IMR-90 (cell line): ENCODE measurements at regions not wholly inside any gene's neighbourhood (a gene's known extent, or its start where the extent isn't known, plus 50 kb on each side); places are given as distances from the start of the nearest gene placed in this dataset.

Source experiments
- ATAC-seq: fragments of 200-7000 bp; cut with Tn5 transposase; 2 replicates; pipeline ENCODE4 v1.9.1; 2020; ENCODE audit warnings: low read depth, mild to moderate bottlenecking, moderate library complexity
- BruUV-seq: library from RNA; stranded (reverse); fragments of 400-500 nt; replicated peaks from 2 replicates; lab custom pipeline; 2021; lab: Mats Ljungman, UMichigan
- CTCF ChIA-PET: fragments of 300-600 bp; formaldehyde crosslinking; extraction: SDS; loops from one replicate; lab custom pipeline; 2021; ENCODE audit warnings: antibody characterized with exemption; lab: Yijun Ruan, JAX
- POLR2A ChIA-PET: fragments of 300-600 bp; sonication (Branson Sonifier 250); formaldehyde crosslinking; loops from one replicate; lab custom pipeline; 2022; ENCODE audit warnings: antibody characterized with exemption; ENCODE audit not compliant: unreplicated experiment; lab: Charles Lee
- DNase-seq: peaks from one replicate; pipeline ENCODE4 v3.0.0; 2013
- H2AFZ ChIP-seq: replicated peaks from 2 replicates; pipeline ENCODE3; 2013; ENCODE audit warnings: low read length, mild to moderate bottlenecking; ENCODE audit not compliant: poor library complexity
- H2AK5ac ChIP-seq: 2 replicates; pipeline ENCODE4 v1.6.1; 2013; ENCODE audit warnings: low read depth, low read length, inconsistent platforms
- H2AK9ac ChIP-seq: replicated peaks from 2 replicates; pipeline ENCODE3; 2013; ENCODE audit warnings: mild to moderate bottlenecking, low read depth, low read length, moderate library complexity; ENCODE audit not compliant: poor library complexity
- H2BK120ac ChIP-seq: 2 replicates; pipeline ENCODE4 v1.6.1; 2013; ENCODE audit warnings: low read depth, low read length, inconsistent platforms
- H2BK15ac ChIP-seq: 3 replicates; pipeline ENCODE4 v1.6.1; 2013; ENCODE audit warnings: low read depth, low read length, inconsistent platforms
- H2BK20ac ChIP-seq: 2 replicates; pipeline ENCODE4 v1.6.1; 2013; ENCODE audit warnings: low read depth, mild to moderate bottlenecking, inconsistent platforms, low read length, moderate library complexity
- H2BK5ac ChIP-seq: 2 replicates; pipeline ENCODE4 v1.6.1; 2013; ENCODE audit warnings: mild to moderate bottlenecking, low read depth, low read length, inconsistent platforms; ENCODE audit not compliant: poor library complexity, severe bottlenecking
- H3K14ac ChIP-seq: replicated peaks from 2 replicates; pipeline ENCODE4 v1.6.1; 2013; ENCODE audit warnings: low read depth, low read length, inconsistent platforms
- H3K18ac ChIP-seq: 2 replicates; pipeline ENCODE4 v1.6.1; 2013; ENCODE audit warnings: low read depth, low read length, control low read depth
- H3K23ac ChIP-seq: 2 replicates; pipeline ENCODE4 v1.6.1; 2013; ENCODE audit warnings: low read depth, low read length, inconsistent platforms
- H3K27ac ChIP-seq: 2 replicates; pipeline ENCODE4 v1.5.1; 2013; ENCODE audit warnings: mild to moderate bottlenecking, control low read depth, low read length; ENCODE audit not compliant: insufficient read depth
- H3K27me3 ChIP-seq: 2 replicates; pipeline ENCODE4 v1.6.1; 2013; ENCODE audit warnings: low read length; ENCODE audit not compliant: control insufficient read depth, insufficient read depth
- H3K36me3 ChIP-seq: 2 replicates; pipeline ENCODE4 v1.6.1; 2013; ENCODE audit warnings: low read length, mixed read lengths; ENCODE audit not compliant: control insufficient read depth, insufficient read depth
- H3K4ac ChIP-seq: 2 replicates; pipeline ENCODE4 v1.6.1; 2013; ENCODE audit warnings: low read depth, low read length, inconsistent platforms
- H3K4me1 ChIP-seq: 2 replicates; pipeline ENCODE4 v1.6.1; 2013; ENCODE audit warnings: low read length, mixed read lengths; ENCODE audit not compliant: control insufficient read depth, insufficient read depth
- H3K4me2 ChIP-seq: 2 replicates; pipeline ENCODE4 v1.6.1; 2013; ENCODE audit warnings: low read depth, mild to moderate bottlenecking, control low read depth, low read length, moderate library complexity
- H3K4me3 ChIP-seq: 2 replicates; pipeline ENCODE4 v1.5.1; 2013; ENCODE audit warnings: low read depth, mild to moderate bottlenecking, control low read depth, low read length, moderate library complexity; ENCODE audit not compliant: insufficient read depth
- H3K56ac ChIP-seq: 2 replicates; pipeline ENCODE4 v1.6.1; 2013; ENCODE audit warnings: low read length, inconsistent platforms; ENCODE audit not compliant: insufficient read depth; ENCODE audit errors: extremely low read depth
- H3K79me1 ChIP-seq, 2 experiments: 2 replicates each; pipeline ENCODE4 v1.6.1; 2013; ENCODE audit warnings: low read length in 2 of 2, inconsistent platforms in 1 of 2, low read depth in 1 of 2
- H3K9ac ChIP-seq: 2 replicates; pipeline ENCODE4 v1.6.1; 2013; ENCODE audit warnings: low read depth, low read length, control low read depth
- H3K9me1 ChIP-seq: 2 replicates; pipeline ENCODE4 v1.6.1; 2013; ENCODE audit warnings: low read length, inconsistent platforms; ENCODE audit not compliant: insufficient read depth
- H3K9me3 ChIP-seq: 2 replicates; pipeline ENCODE4 v1.6.1; 2013; ENCODE audit warnings: low read length; ENCODE audit not compliant: control insufficient read depth, insufficient read depth
- H4K20me1 ChIP-seq: 2 replicates; pipeline ENCODE4 v1.6.1; 2013; ENCODE audit warnings: low read length, inconsistent platforms; ENCODE audit not compliant: insufficient read depth
- H4K5ac ChIP-seq: 2 replicates; pipeline ENCODE4 v1.6.1; 2013; ENCODE audit warnings: mild to moderate bottlenecking, low read depth, low read length, control low read depth
- H4K8ac ChIP-seq, 2 experiments: 2 replicates each; pipeline ENCODE4 v1.6.1; 2013; ENCODE audit warnings: low read depth in 2 of 2, low read length in 2 of 2, control low read depth in 1 of 2, inconsistent platforms in 1 of 2
- H4K91ac ChIP-seq: 2 replicates; pipeline ENCODE4 v1.6.1; 2013; ENCODE audit warnings: low read depth, low read length, inconsistent platforms; ENCODE audit not compliant: insufficient read depth
- BHLHE40 ChIP-seq: fragments of 150-350 bp; IDR thresholded peaks from 2 replicates; pipeline ENCODE4 v1.6.1; 2016; ENCODE audit warnings: mild to moderate bottlenecking, low read depth, low read length
- CEBPB ChIP-seq: IDR thresholded peaks from 2 replicates; pipeline ENCODE4 v1.6.1; 2012; ENCODE audit warnings: low read depth, low read length, improper control_type of control experiment
- MAFK ChIP-seq: IDR thresholded peaks from 2 replicates; pipeline ENCODE4 v1.6.1; 2012; ENCODE audit warnings: low read depth, low read length, improper control_type of control experiment
- MAZ ChIP-seq: IDR thresholded peaks from 2 replicates; pipeline ENCODE4 v1.6.1; 2012; ENCODE audit warnings: low read depth, mild to moderate bottlenecking, low read length, improper control_type of control experiment, moderate library complexity, borderline replicate concordance
- RFX5 ChIP-seq: IDR thresholded peaks from 2 replicates; pipeline ENCODE4 v1.8.0; 2012; ENCODE audit warnings: low read depth, mild to moderate bottlenecking, low read length, moderate library complexity
- SMC3 ChIP-seq: fragments of 150-350 bp; IDR thresholded peaks from 2 replicates; pipeline ENCODE4 v1.6.1; 2016; ENCODE audit warnings: low read depth, mild to moderate bottlenecking, antibody characterized with exemption, low read length, moderate library complexity
- WGBS, 2 experiments: methylation state at CpG; one replicate each; pipeline versions ENCODE4 v1.1.5 to v1.1.7; 2013; ENCODE audit warnings: missing lambda C conversion rate in 2 of 2; ENCODE audit not compliant: insufficient read length in 1 of 2; ENCODE audit errors: extremely low coverage in 2 of 2; 5-methylcytosine and 5-hydroxymethylcytosine counted together
- dilution Hi-C: fragments of 300-500 bp; cut with HindIII; formaldehyde crosslinking; loops from one replicate; pipeline ENCODE4 v1.14.3; 2018; ENCODE audit warnings: low sequenced_read_pairs; ENCODE audit not compliant: unreplicated experiment
- in situ Hi-C: fragments of 300-500 bp; cut with MboI; formaldehyde crosslinking; loops from 3 replicates; pipeline ENCODE4 v1.14.3; 2019; ENCODE audit warnings: low sequenced_read_pairs, inconsistent platforms, mixed read lengths
- intact Hi-C: fragments of 100-400 bp; cut with micrococcal nuclease; formaldehyde crosslinking; loops from 2 replicates; pipeline ENCODE4 v1.10.0; 2022
- TF ChIP-seq, protein P1 (sequence below): conservative IDR thresholded peaks from 2 replicates; pipeline ENCODE4 v1.5.1; 2012; ENCODE audit warnings: mild to moderate bottlenecking, low read depth, low read length, improper control_type of control experiment
- TF ChIP-seq, protein P2 (sequence below): fragments of 150-350 bp; IDR thresholded peaks from 2 replicates; pipeline ENCODE4 v1.6.1; 2017; ENCODE audit warnings: mild to moderate bottlenecking, antibody characterized with exemption, low read length, low read depth
- TF ChIP-seq, protein P3 (sequence below): fragments of 150-350 bp; IDR thresholded peaks from 2 replicates; pipeline ENCODE4 v1.6.1; 2016; ENCODE audit warnings: low read depth, mild to moderate bottlenecking, low read length, moderate library complexity, borderline replicate concordance

DNA sequence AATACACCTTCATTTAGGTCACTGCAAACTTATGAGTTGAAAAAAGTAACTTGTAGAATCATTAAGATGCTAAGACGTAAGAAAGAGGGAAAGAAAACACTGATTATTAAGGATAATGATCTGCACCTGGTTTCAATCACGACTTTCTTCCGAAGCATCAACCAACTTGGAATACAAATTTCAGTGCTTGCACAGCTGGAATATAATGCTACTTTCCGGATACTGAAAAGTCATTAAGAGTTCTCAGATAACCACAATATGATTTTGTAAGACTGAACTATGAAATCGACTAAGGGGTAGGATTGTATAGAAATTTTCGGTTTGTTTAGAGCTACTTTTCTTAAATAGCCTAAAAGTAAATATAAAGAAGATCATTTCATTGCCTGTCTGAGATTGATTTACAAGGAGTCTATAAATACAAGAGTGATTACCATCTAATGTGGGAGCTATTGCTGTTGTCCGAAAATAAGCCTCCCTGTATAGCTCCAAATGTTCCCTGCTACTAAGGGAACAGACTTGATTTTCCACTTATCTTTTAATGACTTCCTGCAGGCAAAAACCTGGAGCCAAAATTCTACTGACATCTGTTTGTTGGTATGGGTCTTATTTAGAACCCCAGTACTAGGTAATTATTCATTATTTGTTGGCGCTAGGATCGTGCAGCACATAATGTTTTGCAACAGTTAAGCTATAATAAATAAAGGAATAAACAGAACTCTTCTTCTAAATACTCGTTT, 673.3 kb downstream of the KCNT2 start:
- intact Hi-C loops: no loop called here
- CTCF ChIA-PET: no interaction called here

More for the DNA sequence above, 673.3 kb downstream of the KCNT2 start:
- Histone ChIP-seq H3K4me2 (no peak overlapping the region), H2BK120ac (no peak overlapping the region), H3K79me1 (no peaks in the 10 kb centered on the region), H2BK20ac (no peak overlapping the region), H2BK15ac (no peak overlapping the region), H3K27me3 (no peaks in the 10 kb centered on the region), H2BK5ac (no peak overlapping the region), H3K4ac (no peak overlapping the region), H3K4me3 (no peak overlapping the region), H3K23ac (no peak overlapping the region), H3K27ac (no peak overlapping the region), H3K9ac (no peak overlapping the region), H4K5ac (no peak overlapping the region), H3K18ac (no peak overlapping the region), H3K14ac (no peak overlapping the region), H3K9me1 (no peaks in the 10 kb centered on the region), H4K8ac (no peak overlapping the region), H2AFZ (no peak overlapping the region), H2AK5ac (no peak overlapping the region), H2AK9ac (no peak overlapping the region), H3K9me3 (no peaks in the 10 kb centered on the region), H4K91ac (no peak overlapping the region), H3K56ac (no peak overlapping the region), H4K20me1 (no peaks in the 10 kb centered on the region), H3K36me3 (no peaks in the 10 kb centered on the region), H3K4me1 (no peaks in the 10 kb centered on the region)
- POLR2A ChIA-PET: no interaction called here
- dilution Hi-C loops: no loop called here
- no peak for ATAC-seq
- DNase-seq: no peak
- WGBS, 2 experiments: no CpG with 5 or more reads among the region's 10 CpGs
- in situ Hi-C loops: no loop called here
- BruUV-seq: no TSS peak
- TF ChIP-seq CEBPB: no peak
- TF ChIP-seq BHLHE40: no peak
- no peak for TF ChIP-seq SMC3
- TF ChIP-seq, protein P1, sequence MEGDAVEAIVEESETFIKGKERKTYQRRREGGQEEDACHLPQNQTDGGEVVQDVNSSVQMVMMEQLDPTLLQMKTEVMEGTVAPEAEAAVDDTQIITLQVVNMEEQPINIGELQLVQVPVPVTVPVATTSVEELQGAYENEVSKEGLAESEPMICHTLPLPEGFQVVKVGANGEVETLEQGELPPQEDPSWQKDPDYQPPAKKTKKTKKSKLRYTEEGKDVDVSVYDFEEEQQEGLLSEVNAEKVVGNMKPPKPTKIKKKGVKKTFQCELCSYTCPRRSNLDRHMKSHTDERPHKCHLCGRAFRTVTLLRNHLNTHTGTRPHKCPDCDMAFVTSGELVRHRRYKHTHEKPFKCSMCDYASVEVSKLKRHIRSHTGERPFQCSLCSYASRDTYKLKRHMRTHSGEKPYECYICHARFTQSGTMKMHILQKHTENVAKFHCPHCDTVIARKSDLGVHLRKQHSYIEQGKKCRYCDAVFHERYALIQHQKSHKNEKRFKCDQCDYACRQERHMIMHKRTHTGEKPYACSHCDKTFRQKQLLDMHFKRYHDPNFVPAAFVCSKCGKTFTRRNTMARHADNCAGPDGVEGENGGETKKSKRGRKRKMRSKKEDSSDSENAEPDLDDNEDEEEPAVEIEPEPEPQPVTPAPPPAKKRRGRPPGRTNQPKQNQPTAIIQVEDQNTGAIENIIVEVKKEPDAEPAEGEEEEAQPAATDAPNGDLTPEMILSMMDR: no peak
- TF ChIP-seq, protein P2, sequence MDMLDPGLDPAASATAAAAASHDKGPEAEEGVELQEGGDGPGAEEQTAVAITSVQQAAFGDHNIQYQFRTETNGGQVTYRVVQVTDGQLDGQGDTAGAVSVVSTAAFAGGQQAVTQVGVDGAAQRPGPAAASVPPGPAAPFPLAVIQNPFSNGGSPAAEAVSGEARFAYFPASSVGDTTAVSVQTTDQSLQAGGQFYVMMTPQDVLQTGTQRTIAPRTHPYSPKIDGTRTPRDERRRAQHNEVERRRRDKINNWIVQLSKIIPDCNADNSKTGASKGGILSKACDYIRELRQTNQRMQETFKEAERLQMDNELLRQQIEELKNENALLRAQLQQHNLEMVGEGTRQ: no peak
- TF ChIP-seq RFX5: no peak
- no peak for TF ChIP-seq MAFK
- TF ChIP-seq MAZ: no peak
- TF ChIP-seq, protein P3, sequence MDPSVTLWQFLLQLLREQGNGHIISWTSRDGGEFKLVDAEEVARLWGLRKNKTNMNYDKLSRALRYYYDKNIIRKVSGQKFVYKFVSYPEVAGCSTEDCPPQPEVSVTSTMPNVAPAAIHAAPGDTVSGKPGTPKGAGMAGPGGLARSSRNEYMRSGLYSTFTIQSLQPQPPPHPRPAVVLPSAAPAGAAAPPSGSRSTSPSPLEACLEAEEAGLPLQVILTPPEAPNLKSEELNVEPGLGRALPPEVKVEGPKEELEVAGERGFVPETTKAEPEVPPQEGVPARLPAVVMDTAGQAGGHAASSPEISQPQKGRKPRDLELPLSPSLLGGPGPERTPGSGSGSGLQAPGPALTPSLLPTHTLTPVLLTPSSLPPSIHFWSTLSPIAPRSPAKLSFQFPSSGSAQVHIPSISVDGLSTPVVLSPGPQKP: no peak
